GM10248 (cell line): ENCODE measurements at regions not wholly inside any gene's neighbourhood (a gene's known extent, or its start where the extent isn't known, plus 50 kb on each side); places are given as distances from the start of the nearest gene placed in this dataset.

Experiments
- CTCF ChIA-PET: fragments of 300-600 bp; sonication (Branson Sonifier 250); formaldehyde crosslinking; extraction: SDS; loops from one replicate; lab custom pipeline; 2021; ENCODE audit warnings: antibody characterized with exemption; lab: Yijun Ruan, JAX
- POLR2A ChIA-PET: fragments of 350-650 bp; sonication (Branson Sonifier 250); formaldehyde crosslinking; extraction: SDS; loops from one replicate; lab custom pipeline; 2020; ENCODE audit warnings: antibody characterized with exemption; lab: Yijun Ruan, JAX
- DNase-seq: peaks from one replicate; pipeline ENCODE4 v3.0.0; 2012; ENCODE audit errors: extremely low spot score
- CTCF ChIP-seq: IDR thresholded peaks from 2 replicates; pipeline ENCODE4 v1.5.1; 2012; ENCODE audit warnings: mild to moderate bottlenecking, low read depth; ENCODE audit errors: extremely low read depth, missing control alignments, control extremely low read depth

- CTCF ChIA-PET: no interaction called here
These were observed 603.7 kb downstream of the TBC1D22A start for GRCh38 chr22:47366026-47366767.

GRCh38 chr22:47361247-47361646 is 598.8 kb downstream of the TBC1D22A start:
- no peak for TF ChIP-seq CTCF
- DNase-seq: no peak
- CTCF ChIA-PET: no interaction called here
- POLR2A ChIA-PET: no interaction called here

More at GRCh38 chr22:47366026-47366767, 603.7 kb downstream of the TBC1D22A start:
- POLR2A ChIA-PET: no interaction called here
- no peak for DNase-seq
- no peak for TF ChIP-seq CTCF

GRCh38 chr22:47357493-47357892 is 595.0 kb downstream of the TBC1D22A start:
- ChIA-PET POLR2A (no interaction called here), CTCF (no interaction called here)
- no peak for DNase-seq
- no peak for TF ChIP-seq CTCF

GRCh38 chr22:47357086-47357485 is 594.6 kb downstream of the TBC1D22A start:
- ChIA-PET POLR2A (no interaction called here), CTCF (no interaction called here)
- TF ChIP-seq CTCF: no peak
- DNase-seq: no peak

GRCh38 chr22:47356511-47357011 is 594.1 kb downstream of the TBC1D22A start:
- POLR2A ChIA-PET: no interaction called here
- CTCF ChIA-PET: no interaction called here
- DNase-seq: no peak
- no peak for TF ChIP-seq CTCF

- CTCF ChIA-PET: no interaction called here
- TF ChIP-seq CTCF: no peak
- POLR2A ChIA-PET: no interaction called here
- no peak for DNase-seq
These were observed 593.5 kb downstream of the TBC1D22A start for GRCh38 chr22:47355776-47356510.
